GM10248 (cell line): ENCODE measurements at regions not wholly inside any gene's neighbourhood (a gene's known extent, or its start where the extent isn't known, plus 50 kb on each side); places are given as distances from the start of the nearest gene placed in this dataset.

ENCODE experiments used
- CTCF ChIA-PET: fragments of 300-600 bp; sonication (Branson Sonifier 250); formaldehyde crosslinking; extraction: SDS; loops from one replicate; lab custom pipeline; 2021; ENCODE audit warnings: antibody characterized with exemption; lab: Yijun Ruan, JAX
- POLR2A ChIA-PET: fragments of 350-650 bp; sonication (Branson Sonifier 250); formaldehyde crosslinking; extraction: SDS; loops from one replicate; lab custom pipeline; 2020; ENCODE audit warnings: antibody characterized with exemption; lab: Yijun Ruan, JAX
- DNase-seq: peaks from one replicate; pipeline ENCODE4 v3.0.0; 2012; ENCODE audit errors: extremely low spot score
- TF ChIP-seq, protein P1 (sequence below): IDR thresholded peaks from 2 replicates; pipeline ENCODE4 v1.5.1; 2012; ENCODE audit warnings: mild to moderate bottlenecking, low read depth; ENCODE audit errors: extremely low read depth, missing control alignments, control extremely low read depth

DNA sequence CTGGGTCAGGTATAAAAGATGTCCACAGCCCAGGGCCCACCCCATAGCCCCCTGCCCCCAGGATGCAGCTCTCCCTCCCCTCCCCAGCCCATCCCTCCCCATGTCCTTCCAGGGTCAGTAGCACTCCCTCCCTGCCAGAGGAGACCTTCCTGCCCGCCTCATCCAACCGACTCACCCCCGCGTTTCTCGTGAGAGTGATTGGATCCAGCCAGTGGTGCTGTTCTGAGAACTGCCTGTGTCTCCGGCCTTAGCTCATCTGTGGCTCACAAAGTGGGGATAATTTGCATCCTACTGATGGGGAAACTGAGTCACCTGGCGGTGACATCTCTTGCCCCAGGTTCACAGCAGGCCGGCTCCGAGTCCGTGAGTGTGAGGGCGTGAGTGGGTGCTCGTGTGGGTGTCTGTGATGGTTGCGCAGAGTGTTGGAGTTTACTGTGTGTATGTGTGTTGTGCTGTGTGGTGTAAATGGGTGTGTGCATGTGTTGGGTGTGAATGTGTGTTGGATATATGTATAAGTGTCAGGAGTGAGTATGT lies 90.7 kb upstream of the GSE1 start:
- TF ChIP-seq, protein P1, sequence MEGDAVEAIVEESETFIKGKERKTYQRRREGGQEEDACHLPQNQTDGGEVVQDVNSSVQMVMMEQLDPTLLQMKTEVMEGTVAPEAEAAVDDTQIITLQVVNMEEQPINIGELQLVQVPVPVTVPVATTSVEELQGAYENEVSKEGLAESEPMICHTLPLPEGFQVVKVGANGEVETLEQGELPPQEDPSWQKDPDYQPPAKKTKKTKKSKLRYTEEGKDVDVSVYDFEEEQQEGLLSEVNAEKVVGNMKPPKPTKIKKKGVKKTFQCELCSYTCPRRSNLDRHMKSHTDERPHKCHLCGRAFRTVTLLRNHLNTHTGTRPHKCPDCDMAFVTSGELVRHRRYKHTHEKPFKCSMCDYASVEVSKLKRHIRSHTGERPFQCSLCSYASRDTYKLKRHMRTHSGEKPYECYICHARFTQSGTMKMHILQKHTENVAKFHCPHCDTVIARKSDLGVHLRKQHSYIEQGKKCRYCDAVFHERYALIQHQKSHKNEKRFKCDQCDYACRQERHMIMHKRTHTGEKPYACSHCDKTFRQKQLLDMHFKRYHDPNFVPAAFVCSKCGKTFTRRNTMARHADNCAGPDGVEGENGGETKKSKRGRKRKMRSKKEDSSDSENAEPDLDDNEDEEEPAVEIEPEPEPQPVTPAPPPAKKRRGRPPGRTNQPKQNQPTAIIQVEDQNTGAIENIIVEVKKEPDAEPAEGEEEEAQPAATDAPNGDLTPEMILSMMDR: no peak
- CTCF ChIA-PET: interaction anchor here (1.5 kb wide), 1 partner anchor 9 kb away, joined by 4 read pairs; no protein-coding TSS in a partner anchor
- POLR2A ChIA-PET: no interaction called here
- DNase-seq: no peak

DNA sequence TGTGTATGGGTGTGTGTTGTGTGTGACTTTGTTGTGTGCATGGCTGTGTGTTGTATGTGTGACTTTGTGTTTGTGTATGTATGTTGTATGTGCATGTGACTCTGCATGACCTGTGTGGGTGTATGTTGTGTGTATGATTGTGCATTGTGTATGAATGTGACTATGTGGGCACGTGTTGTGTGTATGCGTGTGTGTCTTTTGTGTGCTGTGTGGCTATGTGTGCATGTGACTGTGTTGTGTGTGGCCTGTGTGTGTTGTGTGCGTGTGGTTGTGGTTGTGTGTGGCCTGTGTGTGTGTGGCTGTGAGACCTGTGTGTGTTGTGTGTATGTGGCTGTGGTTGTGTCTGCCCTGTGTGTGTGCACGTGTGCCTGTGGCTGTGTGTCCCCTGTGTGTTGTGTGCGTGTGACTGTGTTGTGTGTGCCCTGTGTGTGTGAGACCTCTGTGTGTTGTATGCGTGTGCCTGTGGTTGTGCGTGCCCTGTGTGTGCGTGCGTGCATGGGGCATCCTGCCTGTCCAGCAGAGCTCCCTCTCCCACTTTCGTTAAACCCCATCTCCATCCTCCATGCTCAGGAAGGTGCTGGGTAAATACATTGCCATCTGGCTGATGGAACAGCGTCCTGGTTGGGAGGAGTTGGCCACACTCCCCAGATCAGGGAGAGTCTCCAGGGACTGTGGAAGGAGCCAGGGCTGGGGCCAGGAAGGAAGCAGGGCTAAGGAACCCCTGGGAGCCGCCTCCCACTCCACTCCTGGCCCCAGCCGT lies 90.1 kb upstream of the GSE1 start:
- CTCF ChIA-PET: interaction anchor here (1.0 kb wide), 1 partner anchor 102 kb away, joined by 3 read pairs; no protein-coding TSS in a partner anchor
- POLR2A ChIA-PET: no interaction called here
- TF ChIP-seq, protein P1: no peak
- no peak for DNase-seq

DNA sequence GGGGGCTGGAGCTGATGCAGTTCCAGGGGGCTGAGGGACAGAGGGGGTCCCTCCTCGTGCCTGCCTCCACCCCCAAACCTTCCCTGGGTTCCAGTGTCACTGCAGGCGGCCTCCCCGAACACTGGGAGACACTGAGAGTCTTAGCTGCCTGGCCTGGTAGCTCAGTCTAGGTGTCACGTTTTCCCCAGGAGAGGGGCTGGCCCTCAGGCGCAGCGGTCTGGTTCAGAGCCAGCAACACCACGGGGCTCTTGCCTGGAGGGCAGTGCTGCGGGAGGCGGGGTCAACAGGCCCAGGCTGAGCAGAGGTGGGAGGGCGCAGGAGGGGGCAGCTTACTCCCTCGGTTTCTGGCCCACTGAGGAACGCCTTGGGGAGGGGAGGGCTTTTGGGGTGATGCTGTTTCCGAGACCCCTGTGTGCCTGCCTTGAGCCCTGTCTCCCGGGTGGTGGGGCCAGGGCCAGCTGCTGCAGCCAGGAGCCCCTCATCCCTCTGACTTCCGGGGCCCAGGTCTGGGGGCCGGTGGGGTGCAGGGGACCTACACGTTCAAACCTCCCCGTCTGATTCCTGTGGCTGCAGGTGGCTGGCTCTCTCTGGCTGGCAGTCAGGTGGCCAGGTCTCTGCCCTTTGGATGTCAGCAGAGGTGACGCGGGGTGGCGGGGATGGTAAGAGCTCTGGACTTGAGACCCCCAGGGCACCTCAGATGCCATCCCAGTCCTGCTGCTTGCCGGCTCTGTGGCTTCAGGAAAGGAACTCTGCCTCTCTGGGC lies 89.3 kb upstream of the GSE1 start:
- POLR2A ChIA-PET: no interaction called here
- TF ChIP-seq, protein P1: no peak
- CTCF ChIA-PET: interaction anchor here (1.0 kb wide), 2 partner anchors 96 to 103 kb away, joined by 3 read pairs; no protein-coding TSS in a partner anchor
- DNase-seq: no peak

DNA sequence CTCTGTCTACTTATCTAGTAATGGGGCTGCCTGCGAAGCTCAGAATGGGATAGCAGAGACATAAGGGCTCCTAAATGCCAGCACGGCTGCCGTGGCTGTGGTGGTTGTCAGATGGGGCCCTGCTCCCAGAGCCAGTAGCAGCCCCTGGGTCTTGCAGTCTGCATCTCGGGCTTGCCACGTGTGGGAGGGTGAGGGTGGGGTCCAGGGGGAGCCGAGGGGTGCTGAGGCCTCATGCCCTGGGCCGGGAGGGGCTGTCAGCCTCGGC lies 88.8 kb upstream of the GSE1 start:
- CTCF ChIA-PET: interaction anchor here (1.0 kb wide), 1 partner anchor 96 kb away, joined by 3 read pairs; no protein-coding TSS in a partner anchor
- POLR2A ChIA-PET: no interaction called here
- TF ChIP-seq, protein P1: no peak
- DNase-seq: no peak

DNA sequence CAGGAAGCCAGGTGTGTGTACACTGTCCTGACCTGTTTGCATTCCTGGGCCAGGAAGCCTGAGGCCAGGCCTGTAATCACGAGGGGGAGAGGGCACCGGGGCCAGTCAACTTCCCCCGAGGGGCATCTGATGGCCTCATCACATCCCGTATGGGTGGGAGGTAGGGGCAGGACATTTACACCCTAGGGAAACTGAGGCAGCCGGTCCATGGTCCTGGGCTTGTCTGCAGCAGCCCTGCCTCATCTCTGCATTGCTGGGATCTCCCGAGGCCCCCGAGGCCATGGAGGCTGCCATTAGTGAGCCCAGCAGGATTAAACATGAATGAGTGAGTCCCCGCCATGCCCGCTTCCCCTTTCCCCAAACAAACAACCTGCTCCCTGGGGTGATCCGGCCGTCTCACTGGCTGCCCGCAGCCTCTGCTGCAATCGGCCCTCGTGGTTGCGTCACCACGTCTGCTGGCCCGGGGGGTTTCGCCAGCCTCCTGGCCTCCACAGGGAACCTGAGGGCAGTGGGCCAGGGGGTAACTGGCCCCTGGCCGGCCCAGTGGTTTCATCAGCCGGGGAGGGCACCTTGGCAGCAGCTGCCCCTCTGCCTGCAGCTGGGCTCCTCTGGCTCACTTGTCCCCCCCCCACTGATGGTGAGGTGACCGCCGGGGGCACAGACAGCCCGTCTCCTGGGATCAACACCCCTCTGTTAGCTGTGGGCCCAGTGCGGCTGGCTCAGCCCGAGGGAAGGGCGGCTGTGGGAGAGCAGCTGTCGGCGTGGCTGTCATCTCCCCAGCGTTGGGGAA lies 88.3 kb upstream of the GSE1 start:
- DNase-seq: no peak
- CTCF ChIA-PET: interaction anchor here (0.8 to 2.1 kb wide), 4 partner anchors 12 to 97 kb away, joined by 3 to 6 read pairs (median 4); no protein-coding TSS in a partner anchor
- TF ChIP-seq, protein P1: no peak
- POLR2A ChIA-PET: no interaction called here
